K562 (cell line): ENCODE measurements at regions not wholly inside any gene's neighbourhood (a gene's known extent, or its start where the extent isn't known, plus 50 kb on each side); places are given as distances from the start of the nearest gene placed in this dataset.
A peak's percentile ranks its signal among the peaks of the same experiment; 100 is the strongest.

ENCODE experiments used
- BACH1 ChIP-seq: fragments of 200-800 bp; sonication (Bioruptor generic); IDR thresholded peaks from 2 replicates; pipeline ENCODE4 v1.6.1; 2016; ENCODE audit warnings: missing genetic modification characterization, missing compliant biosample characterization
- CBFA2T3 ChIP-seq: fragments of 450-650 bp; IDR thresholded peaks from 2 replicates; pipeline ENCODE4 v1.6.1; 2017
- CEBPG ChIP-seq, 3 experiments: fragments of 200-800 bp in 1 of 3; sonication (Bioruptor generic) in 1 of 3; sonication (generic) in 1 of 3; formaldehyde crosslinking in 1 of 3; IDR thresholded peaks in 2 of 3; conservative IDR thresholded peaks in 1 of 3; 2 replicates each; pipeline versions ENCODE4 v1.6.1 to v1.8.0; 2016 to 2022; ENCODE audit warnings: missing compliant biosample characterization in 2 of 3, missing genetic modification characterization in 2 of 3, mild to moderate bottlenecking in 1 of 3, missing genetic modification reagents in 1 of 3
- DMBX1 ChIP-seq: fragments of 250-450 bp; sonication (Bioruptor Pico); IDR thresholded peaks from 2 replicates; pipeline ENCODE4 v1.8.0; 2022; ENCODE audit warnings: inconsistent platforms, mild to moderate bottlenecking, moderate library complexity, borderline replicate concordance
- E2F1 ChIP-seq: sonication (generic); formaldehyde crosslinking; IDR thresholded peaks from 2 replicates; pipeline ENCODE4 v1.8.1; 2023; ENCODE audit warnings: mild to moderate bottlenecking, missing genetic modification reagents, moderate library complexity
- SOX6 ChIP-seq: fragments of 450-650 bp; IDR thresholded peaks from 2 replicates; pipeline ENCODE4 v1.6.1; 2014; ENCODE audit warnings: mild to moderate bottlenecking
- TFAP4 ChIP-seq: sonication (generic); formaldehyde crosslinking; IDR thresholded peaks from 2 replicates; pipeline ENCODE4 v1.8.0; 2022; ENCODE audit warnings: missing genetic modification reagents, mild to moderate bottlenecking, moderate library complexity, borderline replicate concordance
- ZBTB33 ChIP-seq: sonication (generic); formaldehyde crosslinking; IDR thresholded peaks from 2 replicates; pipeline ENCODE4 v1.8.1; 2023; ENCODE audit warnings: mild to moderate bottlenecking, missing genetic modification reagents
- ZNF408 ChIP-seq: fragments of 250-450 bp; sonication (Bioruptor Pico); IDR thresholded peaks from 2 replicates; pipeline ENCODE4 v1.4.0; 2020; ENCODE audit warnings: low read depth, mild to moderate bottlenecking, moderate library complexity

GRCh38 chr13:87123987-87124784 lies 547.0 kb upstream of the SLITRK5 start (continued):
- no peak for TF ChIP-seq E2F1
- 0 out of 2 replicates have a peak, but pooled peaks have one; percentile 62 for TF ChIP-seq BACH1 (tag)
- 0 out of 2 replicates have a peak, but pooled peaks have one; percentile 47 for TF ChIP-seq ZBTB33
- no peak for TF ChIP-seq ZNF408
- peak; percentile 35 for TF ChIP-seq CBFA2T3
- peak; percentile 76 for TF ChIP-seq TFAP4
- no peak for TF ChIP-seq SOX6
- peak; percentile 79 for TF ChIP-seq CEBPG (CRISPR knock-in tag; IDR thresholded peaks at IDR 0.05)
- TF ChIP-seq CEBPG (tag; conservative IDR thresholded peaks at IDR 0.05 in 1 of 2, IDR thresholded peaks at IDR 0.05 in 1 of 2) = peak in 1 of 2 experiments; percentile 54; a peak in 2 of 4 replicates
- TF ChIP-seq DMBX1 (CRISPR knock-in tag) = no peak
- TF ChIP-seq, all 486 proteins: peak for 17
